Transverse colon (tissue), 4 donors: ENCODE measurements at regions not wholly inside any gene's neighbourhood (a gene's known extent, or its start where the extent isn't known, plus 50 kb on each side); places are given as distances from the start of the nearest gene placed in this dataset.

Source experiments
- DNase-seq: peaks from one replicate; pipeline ENCODE4 v3.0.0-alpha.2; 2019
- H3K27ac ChIP-seq, 4 donors: fragments of 200-600 bp; sonication (generic); 2 replicates each; pipeline ENCODE4 v1.5.1; 2016 to 2018; ENCODE audit warnings: inconsistent platforms in 4 of 4
- H3K27me3 ChIP-seq: fragments of 200-600 bp; sonication (generic); 2 replicates; pipeline ENCODE4 v1.5.1; 2017; ENCODE audit warnings: inconsistent platforms
- H3K36me3 ChIP-seq, 4 donors: fragments of 200-600 bp; sonication (generic); 2 replicates each; pipeline ENCODE4 v1.5.1; 2017 to 2019; ENCODE audit warnings: inconsistent platforms in 4 of 4
- H3K4me1 ChIP-seq, 4 donors: fragments of 200-600 bp; sonication (generic); 2 replicates each; pipeline ENCODE4 v1.5.1; 2017 to 2020; ENCODE audit warnings: inconsistent platforms in 4 of 4
- H3K4me3 ChIP-seq, 4 donors: fragments of 200-600 bp; sonication (generic); 1 replicate in 1 of 4; 2 replicates in 3 of 4; pipeline versions ENCODE4 v1.5.1 to v1.6.1; 2017 to 2019; ENCODE audit warnings: inconsistent platforms in 4 of 4
- H3K9me3 ChIP-seq, 2 donors: fragments of 200-600 bp; sonication (generic); 2 replicates each; pipeline ENCODE4 v1.5.1; 2017 to 2019; ENCODE audit warnings: inconsistent platforms in 2 of 2
- CTCF ChIP-seq, 5 experiments: fragments of 200-600 bp in 3 of 5; fragments of 450-650 bp in 2 of 5; sonication (generic) in 3 of 5; IDR thresholded peaks; 1 replicate in 2 of 5; 2 replicates in 3 of 5; pipeline ENCODE4 v1.5.1; 2016 to 2017; ENCODE audit warnings: antibody characterized with exemption in 5 of 5, inconsistent platforms in 3 of 5, mild to moderate bottlenecking in 2 of 5, moderate library complexity in 1 of 5
- EP300 ChIP-seq: sonication (generic); formaldehyde crosslinking; IDR thresholded peaks from one replicate; pipeline ENCODE4 v1.6.1; 2017; ENCODE audit warnings: antibody characterized with exemption, low read depth
- POLR2A ChIP-seq: fragments of 450-650 bp; IDR thresholded peaks from one replicate; pipeline ENCODE4 v1.6.1; 2016; ENCODE audit warnings: antibody characterized with exemption, mild to moderate bottlenecking, moderate library complexity
- POLR2AphosphoS5 ChIP-seq, 3 donors: sonication (generic); formaldehyde crosslinking; IDR thresholded peaks; one replicate each; pipeline ENCODE4 v1.6.1; 2016; ENCODE audit warnings: antibody characterized with exemption in 3 of 3
- WGBS, 2 donors: methylation state at CpG; one replicate each; pipeline ENCODE4 v1.1.5; 2018; ENCODE audit warnings: low coverage in 1 of 2; 5-methylcytosine and 5-hydroxymethylcytosine counted together
- in situ Hi-C, 4 donors: fragments of 200-750 bp; cut with MboI; loops; one replicate each; pipeline versions ENCODE4 v1.15.0 to v1.15.1; 2017; ENCODE audit warnings: low sequenced_read_pairs in 3 of 4, low pct_ligation_motif_present in 1 of 4, low pct_unique_long_range_greater_than_20kb in 1 of 4
- intact Hi-C: fragments of 100-400 bp; cut with DNase I; formaldehyde crosslinking; loops from one replicate; pipeline ENCODE4 v1.15.1; 2023; ENCODE audit warnings: low total_unique reads

DNA sequence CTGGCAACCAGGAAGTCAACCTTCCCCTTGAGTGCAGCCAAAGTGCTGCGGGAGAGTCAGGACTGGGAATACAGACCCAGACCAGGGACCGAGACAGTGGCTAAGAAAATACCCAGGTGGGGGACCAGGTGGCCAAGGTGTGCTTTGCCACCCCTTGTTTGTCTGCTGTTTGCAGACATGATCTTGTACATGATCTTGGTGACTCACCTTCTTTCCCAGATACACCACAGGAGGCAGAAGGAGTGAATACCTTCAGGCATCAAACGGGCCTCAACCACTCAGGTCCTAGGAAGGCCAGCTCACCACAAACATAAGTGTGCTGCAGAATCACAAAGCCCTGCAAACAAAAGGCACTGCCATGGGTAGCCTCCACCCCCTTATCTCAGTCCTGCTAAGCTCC is 62.0 kb downstream of the CNGA2 start:
- 60 to 92% methylated on average over 1 to 3 of the region's 3 CpGs for WGBS, 2 donors
- Histone ChIP-seq H3K36me3 (no peaks in the 10 kb centered on the region), H3K27ac (no peak overlapping the region), H3K4me1 (no peaks in the 10 kb centered on the region), H3K27me3 (no peaks in the 10 kb centered on the region), H3K9me3 (no peaks in the 10 kb centered on the region), H3K4me3 (no peak overlapping the region)
- no peak for DNase-seq
- in situ Hi-C loops (no loop called here), intact Hi-C loops (no loop called here)
- TF ChIP-seq CTCF (IDR thresholded peaks at IDR 0.05) = no peak
- no peak for TF ChIP-seq POLR2AphosphoS5 (IDR thresholded peaks at IDR 0.05)
- TF ChIP-seq EP300 = no peak
- no peak for TF ChIP-seq POLR2A

DNA sequence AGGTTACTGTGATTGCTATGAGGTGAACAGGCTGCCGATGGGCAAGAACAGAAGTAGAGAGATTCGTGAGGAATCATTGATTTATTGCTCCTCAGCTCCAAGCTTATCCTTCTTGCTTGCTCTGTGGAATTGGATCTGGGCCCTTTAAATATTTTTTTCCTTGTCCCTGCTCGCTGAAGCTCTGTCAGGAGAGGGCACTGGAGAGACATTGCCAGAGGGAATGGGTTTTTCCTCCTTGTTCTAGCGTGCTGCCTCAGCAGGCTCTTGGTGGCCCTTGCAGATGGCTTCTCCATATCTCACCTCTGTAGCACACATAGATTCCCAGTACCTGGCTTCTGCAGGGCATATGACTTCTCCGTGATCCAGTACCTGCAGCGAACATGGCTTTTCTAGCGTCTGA is 67.4 kb downstream of the CNGA2 start:
- no peaks in the 10 kb centered on the region for H3K9me3 ChIP-seq
- in situ Hi-C loops = no loop called here
- DNase-seq = no peak

DNA sequence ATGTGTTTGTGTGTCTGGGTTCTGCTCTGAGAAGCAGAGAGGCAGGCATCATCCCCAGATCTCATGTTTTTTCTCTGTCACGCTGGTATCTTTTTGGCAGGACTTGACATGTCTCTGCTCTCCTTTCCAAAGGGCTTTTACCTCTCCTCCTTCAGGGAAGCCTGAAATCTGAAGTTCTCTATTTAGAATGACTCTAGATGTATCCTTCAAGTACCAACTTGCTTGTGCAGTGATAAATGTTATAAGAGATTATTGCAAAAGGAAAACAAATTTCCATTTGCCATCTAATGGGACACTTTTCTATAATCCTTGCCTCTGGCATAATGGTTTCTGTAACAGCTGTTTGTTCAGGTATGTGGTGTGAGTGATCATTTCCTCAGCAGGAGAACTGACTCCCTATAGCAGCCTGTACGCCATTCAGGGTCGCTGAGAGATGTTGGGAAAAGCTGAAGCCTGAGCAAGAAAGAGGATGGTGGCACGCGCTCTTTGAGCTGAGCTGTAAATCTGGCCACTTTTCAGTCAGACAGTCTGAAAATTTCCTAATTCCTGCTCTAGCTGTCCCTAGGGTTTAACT is 72.5 kb downstream of the CNGA2 start:
- no peaks in the 10 kb centered on the region for H3K9me3 ChIP-seq
- no peak for TF ChIP-seq EP300
- no peak for TF ChIP-seq POLR2AphosphoS5 (IDR thresholded peaks at IDR 0.05)
- TF ChIP-seq POLR2A = no peak
- TF ChIP-seq CTCF (IDR thresholded peaks at IDR 0.05) = no peak
- in situ Hi-C loops = no loop called here

More for the DNA sequence above, 67.4 kb downstream of the CNGA2 start:
- Histone ChIP-seq H3K4me3 (no peak overlapping the region), H3K4me1 (no peaks in the 10 kb centered on the region), H3K27ac (no peak overlapping the region), H3K36me3 (no peaks in the 10 kb centered on the region), H3K27me3 (no peaks in the 10 kb centered on the region)
- TF ChIP-seq EP300 (no peak), POLR2AphosphoS5 (IDR thresholded peaks at IDR 0.05) (no peak), CTCF (IDR thresholded peaks at IDR 0.05) (no peak), POLR2A (no peak)
- WGBS, 2 donors = 71% methylated on average over 7 of the region's 7 CpGs; no CpG with 5 or more reads in 1 of the 2 donors
- intact Hi-C loops = no loop called here

DNA sequence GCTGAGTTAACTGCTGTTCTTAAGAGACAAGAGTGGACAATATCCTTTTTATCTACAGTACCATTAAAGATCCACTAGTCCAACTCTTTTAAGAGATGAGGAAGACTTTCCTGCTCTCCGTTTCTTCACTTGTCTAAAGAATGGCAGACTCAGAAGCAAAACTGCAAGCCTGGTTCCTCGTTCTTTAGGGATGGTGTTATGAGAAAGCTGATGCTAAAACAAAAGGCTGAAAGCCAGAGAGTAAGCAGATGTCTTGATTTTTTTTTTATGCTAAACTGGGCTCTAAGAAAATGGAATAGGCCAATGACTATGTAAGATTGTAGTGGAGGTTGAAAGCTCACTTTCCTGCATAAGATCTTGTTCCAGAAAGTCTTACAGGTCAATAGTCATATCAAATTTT is 78.1 kb downstream of the CNGA2 start:
- Histone ChIP-seq H3K27me3 (no peaks in the 10 kb centered on the region), H3K4me1 (no peaks in the 10 kb centered on the region), H3K9me3 (no peaks in the 10 kb centered on the region), H3K27ac (no peak overlapping the region), H3K4me3 (no peak overlapping the region), H3K36me3 (no peaks in the 10 kb centered on the region)
- DNase-seq = no peak
- in situ Hi-C loops = no loop called here
- 57 to 58% methylated on average over 1 to 2 of the region's 2 CpGs for WGBS, 2 donors
- TF ChIP-seq EP300 (no peak), CTCF (IDR thresholded peaks at IDR 0.05) (no peak), POLR2A (no peak), POLR2AphosphoS5 (IDR thresholded peaks at IDR 0.05) (no peak)
- intact Hi-C loops = no loop called here

More for the DNA sequence above, 72.5 kb downstream of the CNGA2 start:
- intact Hi-C loops = no loop called here
- WGBS, 2 donors = 83% methylated on average over 5 of the region's 5 CpGs; no CpG with 5 or more reads in 1 of the 2 donors
- DNase-seq = no peak
- no peak overlapping the region for H3K4me3 ChIP-seq
- H3K27ac ChIP-seq = no peak overlapping the region
- no peaks in the 10 kb centered on the region for H3K36me3 ChIP-seq
- no peaks in the 10 kb centered on the region for H3K27me3 ChIP-seq
- no peaks in the 10 kb centered on the region for H3K4me1 ChIP-seq
